ENCODE measurements at regions not wholly inside any gene's neighbourhood (a gene's known extent, or its start where the extent isn't known, plus 50 kb on each side); places are given as distances from the start of the nearest gene placed in this dataset.

DNA sequence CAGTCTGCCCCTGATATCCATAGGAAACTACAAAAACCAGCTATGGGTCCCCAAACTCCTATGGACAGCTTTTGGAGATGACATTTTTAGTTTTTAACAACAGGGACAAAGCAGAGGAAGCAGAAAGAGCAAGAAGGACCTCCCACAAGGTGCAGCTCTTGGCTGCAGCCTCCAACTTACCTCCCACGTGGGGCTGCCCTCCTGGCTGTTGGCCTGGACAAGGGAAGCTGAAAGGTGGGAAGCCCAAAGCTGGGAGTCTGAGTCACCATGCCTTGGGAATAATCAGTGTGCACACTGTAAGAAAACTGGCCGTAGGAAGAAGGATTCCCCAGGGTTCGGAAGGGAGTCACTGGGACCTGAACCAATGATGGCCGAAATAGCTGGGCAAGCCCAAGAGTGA is 51.8 kb upstream of the PAX1 start:
- no peak for DNase-seq (ENCODE audit: low read depth, low spot score)

DNA sequence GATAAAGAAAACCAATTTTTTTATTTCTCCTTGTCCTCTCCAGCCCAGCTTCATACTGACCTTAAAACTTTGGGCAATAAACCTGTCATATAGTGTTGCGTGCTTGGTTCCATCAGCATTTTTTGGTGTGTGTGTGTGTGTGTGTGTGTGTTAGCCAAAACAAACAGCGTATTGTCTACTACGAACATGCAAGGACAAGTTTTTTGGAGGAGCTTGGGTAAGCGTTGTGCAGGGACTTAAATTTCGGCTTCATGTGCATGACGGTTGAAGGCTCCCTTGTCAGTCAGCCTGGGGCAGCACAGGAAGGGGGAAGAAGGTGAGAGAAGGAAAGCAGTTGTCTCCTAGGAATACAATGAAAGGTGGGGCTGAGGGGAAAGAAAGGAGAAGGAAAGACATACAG is 62.0 kb upstream of the PAX1 start:
- no peak for DNase-seq (ENCODE audit: low read depth, low spot score)

DNA sequence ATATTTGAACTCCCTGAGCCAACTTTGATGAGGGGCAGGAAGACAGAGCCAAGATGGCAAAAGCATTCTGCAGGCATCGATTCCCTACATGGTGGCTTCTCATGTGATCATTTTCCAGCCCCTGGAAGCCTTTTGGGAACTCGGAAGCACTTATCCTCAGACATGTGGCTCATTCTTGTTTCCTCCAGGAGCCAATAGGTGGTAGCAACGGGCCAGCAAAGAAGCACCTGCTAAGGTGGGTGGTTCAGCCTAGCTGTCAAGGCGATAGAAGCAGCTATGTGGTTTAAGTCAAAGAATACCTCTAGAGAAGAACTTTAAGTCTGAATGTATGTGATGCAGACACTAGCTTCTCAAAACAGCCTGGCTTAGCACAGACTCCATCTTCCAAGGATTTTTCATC is 64.9 kb upstream of the PAX1 start:
- DNase-seq (ENCODE audit: low read depth, low spot score): peak; percentile 45

DNA sequence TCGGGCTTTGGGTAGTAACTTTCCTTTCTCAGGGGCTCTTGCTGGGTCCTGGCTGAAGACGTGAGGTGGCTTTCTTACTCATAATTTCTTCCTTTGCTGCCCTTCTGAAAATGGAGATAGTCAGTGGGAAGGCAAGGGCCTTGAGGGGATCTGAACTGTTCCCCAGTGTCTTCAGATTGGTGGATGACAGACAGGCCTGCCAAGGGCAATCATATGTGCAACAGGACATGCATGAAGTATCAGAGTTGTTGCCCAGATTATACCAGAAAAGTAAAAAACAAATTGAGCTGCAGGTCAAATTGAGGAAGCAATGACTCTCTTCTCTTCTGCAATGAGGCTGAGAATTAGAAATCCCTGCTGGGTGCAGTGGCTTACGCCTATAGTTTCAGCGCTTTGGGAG is 71.6 kb upstream of the PAX1 start:
- DNase-seq (ENCODE audit: low read depth, low spot score): no peak

DNA sequence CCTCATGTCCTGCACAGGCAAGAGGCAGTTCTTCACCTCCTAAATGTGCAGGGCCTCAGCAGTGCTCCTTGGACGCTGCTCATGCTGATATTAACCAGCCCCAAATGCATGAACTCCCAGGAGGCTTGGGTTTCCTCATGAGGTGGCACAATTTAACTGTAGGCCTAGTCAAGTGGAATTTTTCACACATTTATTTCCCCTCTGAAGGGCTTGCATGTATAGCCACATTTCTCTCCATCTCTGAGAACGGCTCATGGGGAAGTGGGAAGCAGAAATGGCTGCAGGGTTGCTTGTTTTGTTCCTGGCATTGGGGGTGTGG is 72.8 kb upstream of the PAX1 start:
- no peak for DNase-seq (ENCODE audit: low read depth, low spot score)

DNA sequence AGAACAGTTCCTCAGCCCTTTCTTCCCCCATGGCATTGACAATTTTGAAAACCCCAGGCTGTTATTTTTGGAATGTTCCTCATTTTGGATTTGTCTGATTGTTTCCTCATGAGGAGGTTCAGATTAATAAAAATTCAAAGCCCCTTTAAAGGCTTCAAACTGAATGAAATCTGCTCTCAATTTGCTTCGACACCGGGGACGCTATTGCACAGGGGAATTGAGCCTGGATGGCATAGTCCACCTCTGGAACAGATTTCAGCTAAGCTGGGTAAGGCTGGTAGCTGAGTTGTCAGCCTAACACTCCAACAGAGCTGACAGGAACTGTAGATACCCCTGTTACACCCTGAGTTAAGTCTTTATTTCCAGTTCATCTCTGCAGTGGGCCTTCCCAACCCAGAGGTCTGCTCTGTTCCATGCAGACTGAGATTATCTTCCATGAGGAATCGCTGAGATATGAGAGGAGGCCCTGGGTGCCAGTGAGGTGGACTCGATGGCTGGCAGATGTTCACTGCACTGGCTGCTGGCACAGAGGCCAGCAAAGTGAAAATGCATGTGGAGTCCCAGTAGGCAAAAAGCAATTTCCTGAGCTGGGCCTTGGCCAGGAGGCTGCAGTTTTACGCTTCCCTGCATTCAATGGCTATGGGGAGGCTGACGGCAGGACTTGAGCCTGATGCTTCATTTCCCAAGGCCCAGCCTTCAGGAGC is 73.3 kb upstream of the PAX1 start:
- DNase-seq (ENCODE audit: low read depth, low spot score): no peak

DNA sequence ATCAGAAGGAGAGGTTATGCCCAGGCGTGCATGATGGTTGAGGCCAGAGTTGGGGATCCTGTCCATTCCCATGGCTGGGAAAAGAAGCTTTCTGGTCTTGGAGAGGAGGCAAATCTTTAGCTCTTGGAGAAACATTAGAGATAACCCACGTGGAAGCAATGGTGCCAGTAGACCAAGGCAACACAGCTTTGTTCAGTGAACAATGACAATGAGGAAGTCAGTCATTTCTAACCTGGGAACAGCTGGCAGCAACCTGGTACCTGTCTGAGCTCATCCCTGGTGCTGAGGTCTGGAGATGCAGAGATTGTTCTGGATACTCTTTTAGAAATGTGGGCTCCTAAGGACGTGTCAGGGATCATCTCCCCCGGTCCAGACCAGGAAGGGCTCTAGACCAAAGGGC is 76.7 kb upstream of the PAX1 start:
- DNase-seq (ENCODE audit: low read depth, low spot score): no peak

DNA sequence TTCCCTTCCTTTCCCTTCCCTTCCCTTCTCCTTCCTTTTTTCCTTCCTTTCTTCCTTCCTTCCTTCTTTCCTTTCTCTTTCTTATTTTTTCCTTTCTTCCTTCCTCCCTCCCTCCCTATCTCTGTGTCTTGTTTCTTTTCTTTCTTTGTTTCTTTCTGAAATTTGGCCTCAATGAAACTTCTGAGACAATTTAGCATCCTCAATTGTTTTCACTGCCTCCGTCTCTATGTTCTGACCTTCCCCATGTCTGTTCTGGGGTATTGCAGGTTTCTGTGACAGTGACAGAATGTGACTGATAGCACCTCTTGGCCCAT is 81.7 kb upstream of the PAX1 start:
- no peak for DNase-seq (ENCODE audit: low read depth, low spot score)

DNA sequence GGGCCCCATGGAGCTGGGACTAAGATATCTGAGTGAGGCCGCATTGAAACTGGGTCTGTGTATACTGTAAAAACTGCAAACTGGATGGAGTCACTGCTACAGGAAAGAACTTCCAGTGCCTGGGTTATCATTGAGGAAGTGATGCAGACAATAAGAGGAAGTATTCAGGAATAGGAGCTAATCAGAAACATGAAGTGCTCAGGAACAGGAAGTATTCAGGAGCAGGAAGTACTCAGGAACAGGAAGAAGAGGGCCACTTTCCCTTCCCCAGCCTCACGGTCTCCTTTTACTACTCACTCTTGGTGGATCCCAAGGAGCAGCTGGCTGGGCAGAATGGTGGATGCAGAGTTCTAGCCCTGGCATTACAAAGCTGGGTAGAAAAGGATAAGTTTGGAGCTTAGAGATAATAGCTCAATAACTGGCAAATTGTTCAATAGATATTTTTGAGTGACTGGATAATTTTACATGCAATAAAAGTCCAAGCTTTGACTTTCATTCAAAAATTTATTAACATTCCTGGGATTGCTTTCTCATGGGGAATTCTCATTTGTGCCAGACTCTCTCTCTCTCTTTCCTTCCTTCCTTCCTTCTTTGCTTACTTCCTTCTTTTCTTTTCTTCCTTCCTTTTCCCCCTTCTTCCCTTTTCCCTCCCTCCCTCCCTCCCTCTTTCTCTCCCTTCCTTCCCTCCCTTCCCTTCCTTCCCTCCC is 82.2 kb upstream of the PAX1 start:
- DNase-seq (ENCODE audit: low read depth, low spot score): no peak

DNA sequence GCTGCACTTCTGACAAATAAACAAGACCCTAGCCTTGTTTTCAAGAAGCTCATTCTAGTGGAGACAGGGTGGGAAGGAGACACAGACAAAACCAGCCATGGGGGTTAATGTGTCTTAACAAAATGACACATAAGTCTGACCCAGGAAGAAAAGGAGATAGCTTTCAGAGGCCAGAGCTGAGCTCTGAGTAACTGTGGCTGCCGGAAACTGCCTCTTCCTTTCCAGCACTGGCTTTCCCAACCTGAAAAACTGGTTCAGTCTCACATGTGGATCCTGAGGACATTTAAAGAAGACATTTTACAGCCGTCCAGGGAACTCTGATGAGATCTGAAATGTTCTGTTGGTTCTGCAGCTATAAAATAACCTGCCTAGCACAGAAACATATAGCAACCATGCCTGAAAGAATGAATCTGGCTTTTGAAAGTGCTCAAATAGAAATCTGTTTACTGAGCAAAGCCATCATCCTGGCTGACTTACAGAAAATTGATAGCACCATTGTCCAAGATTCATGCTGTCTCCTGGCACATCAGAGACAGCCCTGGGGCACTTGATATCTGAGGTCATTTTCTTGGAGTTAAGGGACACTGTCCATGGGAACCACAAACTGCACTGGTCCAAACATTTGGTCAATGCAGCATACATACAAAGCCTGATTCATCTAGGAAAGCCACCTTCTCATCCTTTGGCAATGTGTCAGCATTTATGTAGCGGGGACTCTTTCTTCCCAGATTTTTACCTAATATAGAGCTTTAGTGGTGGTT is 83.2 kb upstream of the PAX1 start:
- DNase-seq (ENCODE audit: low read depth, low spot score): no peak

DNA sequence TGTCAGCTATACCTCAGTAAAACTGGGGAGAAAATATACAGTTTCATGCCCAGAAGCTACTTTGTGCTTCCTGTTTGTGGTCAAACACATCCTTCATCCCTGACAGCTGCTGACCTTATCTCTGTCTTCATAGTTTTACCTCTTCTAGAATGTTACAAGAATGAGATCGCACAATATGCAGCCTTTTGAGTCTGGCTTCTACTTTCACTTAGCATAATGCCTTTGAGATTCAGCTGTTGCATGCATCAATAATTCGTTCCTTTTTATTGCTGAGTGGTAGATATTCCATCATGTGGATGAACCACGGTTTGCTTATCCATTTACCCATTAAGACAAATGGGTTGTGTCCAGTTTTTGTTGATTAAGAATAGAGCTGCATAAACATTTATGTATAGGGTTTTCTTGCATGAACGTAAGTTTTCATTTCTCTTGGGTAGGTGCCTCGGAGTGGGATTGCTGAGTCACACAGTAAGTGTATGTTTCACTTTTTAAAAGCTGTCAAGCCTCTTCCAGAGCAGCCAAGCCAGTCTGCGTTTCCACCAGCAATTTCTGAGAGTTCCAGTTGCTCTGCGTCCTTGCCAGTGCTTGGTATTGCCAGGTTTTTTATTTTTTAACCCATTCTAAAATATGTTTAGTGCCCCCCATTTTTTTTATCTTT is 86.6 kb upstream of the PAX1 start:
- no peak for DNase-seq (ENCODE audit: low read depth, low spot score)

DNA sequence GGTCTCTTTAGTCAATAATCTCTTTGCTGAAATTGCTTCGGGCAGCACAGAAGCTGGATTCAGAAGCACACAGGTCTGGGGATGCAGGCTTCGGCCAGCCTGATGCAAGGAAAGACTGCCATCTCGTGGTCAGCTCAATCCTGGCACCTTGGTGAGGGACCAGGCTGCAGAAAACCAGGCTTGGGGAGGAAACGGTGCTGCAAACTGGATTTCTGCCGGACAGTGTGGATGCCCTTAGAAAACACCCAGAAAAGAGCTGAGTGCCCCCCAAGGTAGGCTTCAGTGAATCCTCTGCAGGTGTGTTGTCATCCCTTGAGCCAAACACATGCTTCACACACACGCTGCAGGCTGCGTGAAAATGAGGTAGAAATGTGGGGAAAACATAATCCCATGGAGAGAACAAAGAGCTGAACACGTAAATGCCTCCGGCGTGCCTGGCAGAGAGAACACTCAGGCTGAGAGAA is 89.8 kb upstream of the PAX1 start:
- DNase-seq (ENCODE audit: low read depth, low spot score): peak; percentile 35

DNA sequence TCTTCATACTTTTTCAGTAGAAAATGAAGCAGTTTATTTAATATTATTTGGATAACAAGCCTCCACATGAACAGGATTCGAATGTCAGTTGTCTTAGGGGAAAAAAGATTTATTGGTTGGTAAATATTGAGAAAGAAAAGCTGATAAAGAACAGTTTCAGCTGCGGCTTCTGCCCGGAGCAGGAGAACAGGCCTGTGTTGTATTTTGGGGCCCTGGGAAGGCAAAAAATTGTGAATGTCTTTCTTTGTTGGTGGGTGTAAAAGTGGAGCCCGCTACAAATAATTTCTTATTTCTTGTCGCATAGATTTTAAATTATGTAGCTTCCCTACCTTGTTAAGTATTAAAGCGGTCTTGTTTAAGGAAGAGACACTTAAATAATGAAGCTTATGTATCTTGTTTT is 90.5 kb upstream of the PAX1 start:
- no peak for DNase-seq (ENCODE audit: low read depth, low spot score)

DNA sequence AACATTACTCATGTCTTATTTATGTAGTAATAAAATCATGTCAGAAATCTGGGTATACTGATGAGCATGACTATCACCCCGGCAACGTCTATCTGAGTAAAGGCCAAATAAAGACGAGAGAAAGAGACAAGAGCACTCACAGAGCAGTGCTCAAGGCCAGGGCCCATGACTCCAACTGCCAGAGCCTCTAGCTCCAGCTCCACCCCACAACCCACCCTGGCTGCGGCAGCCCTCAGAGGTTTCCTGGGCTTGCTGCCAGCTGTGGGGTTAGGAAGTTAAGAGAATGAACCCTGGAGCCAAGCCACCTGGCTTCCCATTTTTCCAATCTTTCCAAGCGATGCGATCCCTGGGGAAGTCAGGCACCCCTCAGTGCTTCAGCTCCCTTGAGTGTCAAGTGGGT is 92.0 kb upstream of the PAX1 start:
- no peak for DNase-seq (ENCODE audit: low read depth, low spot score)

DNA sequence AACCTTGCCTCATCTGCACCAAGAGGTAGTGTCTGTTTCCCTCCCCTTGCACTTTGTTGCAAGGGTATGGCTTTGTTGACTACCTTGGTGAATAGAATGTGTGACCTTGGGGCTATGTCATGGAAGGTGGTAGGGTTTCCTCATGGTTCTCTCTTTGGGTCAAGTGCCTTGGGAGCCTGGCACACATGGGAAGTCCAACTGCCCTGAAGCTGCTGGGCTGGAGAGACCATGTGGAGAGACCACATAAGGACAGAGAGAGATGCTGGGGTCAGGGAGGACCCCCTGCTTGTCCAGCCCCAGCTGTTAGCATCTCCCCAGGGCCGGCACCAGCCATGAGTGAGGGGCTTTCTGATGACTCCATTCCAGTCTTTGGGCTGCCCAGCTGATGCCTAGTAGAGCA is 95.5 kb upstream of the PAX1 start:
- no peak for DNase-seq (ENCODE audit: low read depth, low spot score)

DNA sequence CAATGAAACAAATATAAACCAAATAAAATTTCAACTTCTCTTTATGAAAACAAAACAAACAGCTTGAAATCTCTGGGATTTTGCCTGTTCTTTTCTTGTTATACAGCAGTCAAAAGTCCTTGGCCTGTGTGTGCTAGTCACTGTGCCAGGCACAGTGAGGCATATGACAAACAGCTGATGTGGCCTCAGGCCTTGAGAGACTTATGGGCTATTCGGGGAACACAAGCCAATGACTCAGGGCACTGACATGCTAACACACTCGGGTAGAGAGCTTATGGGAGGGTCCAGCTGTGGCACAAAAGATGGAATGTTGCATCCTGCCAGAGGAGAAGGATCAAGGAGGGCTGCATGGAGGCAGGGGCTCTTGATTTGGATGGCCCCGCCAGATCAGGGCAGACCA is 95.4 kb upstream of the NKX2-2 start:
- no peak for DNase-seq (ENCODE audit: low read depth, low spot score)

DNA sequence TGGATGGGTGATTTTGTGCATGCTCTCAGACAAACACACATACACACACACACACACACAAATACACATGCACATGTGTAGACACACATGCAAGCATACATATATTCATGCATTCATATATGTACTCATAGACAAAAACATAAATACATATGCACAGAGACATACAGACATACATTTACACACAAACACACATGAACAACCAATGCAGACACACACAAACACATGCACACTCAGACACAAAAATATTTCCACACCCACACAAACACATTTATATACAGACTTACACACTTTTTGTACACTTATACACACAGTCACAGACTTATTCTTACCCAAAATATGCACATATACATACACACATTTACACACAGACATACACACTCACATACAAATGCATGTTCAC is 94.9 kb upstream of the NKX2-2 start:
- DNase-seq (ENCODE audit: low read depth, low spot score): no peak

DNA sequence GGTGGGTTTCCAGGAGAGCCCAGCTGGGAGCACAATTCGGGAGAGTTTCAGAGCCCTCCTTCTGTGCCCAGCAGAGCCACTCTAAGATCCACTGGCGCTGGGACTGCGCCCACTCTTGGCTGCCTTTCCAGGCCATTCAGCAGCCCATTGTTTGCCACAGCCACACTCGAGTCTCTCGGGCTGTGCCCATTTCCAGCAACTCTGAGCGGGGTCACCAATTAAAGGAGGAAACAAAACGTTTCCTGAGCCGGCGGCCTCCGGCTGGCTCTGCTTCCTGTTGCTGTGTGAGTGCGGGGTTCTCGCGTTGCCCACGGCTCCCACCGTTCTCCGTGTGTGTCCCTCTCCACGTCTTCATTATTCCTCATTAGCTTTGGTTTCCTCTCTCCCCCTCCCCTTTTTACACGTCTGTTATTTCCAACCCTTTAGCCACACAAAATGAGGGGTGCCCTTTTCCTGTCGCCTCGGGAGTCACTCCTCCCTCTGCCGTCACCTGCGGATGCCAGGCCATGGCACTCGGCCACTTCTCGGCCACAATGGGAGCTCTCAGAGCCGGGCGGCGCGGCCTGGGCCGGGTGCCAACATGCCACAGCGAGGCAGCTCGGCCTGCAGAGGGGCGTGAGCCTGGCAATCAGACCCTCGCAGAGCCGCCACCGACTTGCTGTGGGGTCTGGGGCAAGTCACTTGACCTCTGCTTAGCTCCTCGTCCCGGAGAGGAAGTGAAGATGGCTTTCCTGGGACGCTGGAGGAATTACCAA is 94.3 kb upstream of the NKX2-2 start:
- no peak for DNase-seq (ENCODE audit: low read depth, low spot score)

DNA sequence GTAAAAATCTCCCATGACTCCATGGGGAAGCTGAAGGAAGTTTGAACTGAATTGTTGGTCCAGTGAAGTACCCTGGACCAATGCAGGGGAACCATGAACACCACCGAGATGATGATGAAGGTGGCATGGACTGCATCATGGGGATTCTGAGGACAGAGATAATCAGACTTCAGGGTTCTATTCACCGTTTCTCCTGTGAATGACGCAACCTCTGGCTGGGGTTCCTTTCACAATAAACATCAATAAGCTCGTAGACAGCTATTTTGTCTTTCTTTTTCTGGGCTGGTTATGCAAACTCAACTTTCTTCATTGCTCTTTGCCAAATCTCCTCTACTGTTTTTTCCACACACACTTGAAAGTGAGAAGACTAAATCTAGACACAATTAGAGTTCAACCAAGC is 87.9 kb upstream of the NKX2-2 start:
- no peak for DNase-seq (ENCODE audit: low read depth, low spot score)

DNA sequence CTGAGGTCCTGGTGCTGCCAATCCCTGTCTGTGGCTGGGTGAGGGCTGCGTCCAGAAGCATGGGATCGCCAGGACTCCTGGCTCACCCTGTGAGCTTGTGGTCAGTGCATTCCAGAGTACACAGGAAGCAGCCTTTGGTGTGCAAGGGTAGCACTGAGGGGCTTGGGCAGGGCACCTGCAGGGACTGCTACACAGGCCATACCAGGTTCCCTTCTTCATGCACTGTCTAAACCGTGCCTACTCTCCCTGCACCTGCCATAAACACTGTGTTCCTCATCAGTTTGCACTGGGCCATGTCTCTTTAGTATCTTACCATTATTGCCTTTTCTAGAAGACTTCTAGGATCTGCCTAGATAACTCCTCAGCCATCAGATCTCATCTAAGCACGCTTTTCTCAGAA is 72.8 kb upstream of the NKX2-2 start:
- no peak for DNase-seq (ENCODE audit: low read depth, low spot score)

DNA sequence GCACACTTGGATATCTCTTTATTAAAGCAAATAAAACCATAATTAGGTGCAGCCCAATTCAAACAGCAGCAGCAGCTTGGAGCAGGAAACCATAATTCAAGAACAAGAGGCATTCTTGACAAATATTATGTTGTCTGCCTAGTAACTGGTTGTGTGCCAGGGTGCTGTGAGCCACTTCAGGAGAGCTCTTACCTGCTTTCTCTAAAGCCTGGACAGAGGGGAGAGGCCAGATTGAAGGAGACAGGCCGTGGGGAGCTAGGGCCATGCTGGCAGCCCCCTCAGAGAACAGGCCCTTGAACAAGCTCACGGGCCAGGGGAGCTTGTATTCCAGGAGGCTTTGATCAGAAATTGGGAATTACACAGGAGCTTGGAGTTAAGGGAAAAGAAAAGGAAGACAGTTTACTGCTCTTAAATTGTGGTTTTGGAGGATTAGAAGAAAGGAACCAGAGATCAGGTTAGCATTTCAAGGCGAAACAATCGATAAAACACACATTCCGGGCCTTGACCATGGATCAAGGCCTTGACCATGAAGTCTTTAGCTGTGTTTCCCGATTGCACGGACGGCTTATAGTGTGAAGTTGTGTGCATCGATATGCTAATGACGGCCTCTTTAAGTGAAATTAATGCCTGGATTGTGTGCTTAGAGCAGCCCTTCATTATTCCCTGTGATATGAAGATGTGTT is 69.8 kb upstream of the NKX2-2 start:
- DNase-seq (ENCODE audit: low read depth, low spot score): no peak

Data from iPS DF 19.7 (cell line).